ENCODE measurements at regions not wholly inside any gene's neighbourhood (a gene's known extent, or its start where the extent isn't known, plus 50 kb on each side); places are given as distances from the start of the nearest gene placed in this dataset.

DNA sequence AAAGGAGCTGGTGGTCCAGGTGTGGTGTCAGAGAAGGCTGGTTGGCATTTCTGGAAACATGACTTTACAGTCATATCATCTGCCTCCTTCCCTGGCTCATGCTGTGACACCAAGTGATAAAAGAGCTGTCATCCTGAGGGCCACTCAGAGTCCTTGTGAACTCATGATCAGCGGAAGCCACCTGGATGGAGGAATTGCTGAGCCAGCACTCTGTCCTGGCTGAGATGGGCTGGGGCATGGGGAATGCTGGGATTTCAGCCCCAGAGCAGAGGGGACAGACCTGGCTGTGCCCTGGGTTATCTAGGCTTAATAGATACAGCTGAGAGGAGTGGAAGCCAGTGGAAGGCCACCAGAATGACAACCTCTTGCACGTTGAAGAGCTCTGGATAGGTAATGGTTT, 214.3 kb downstream of the DHX35 start:
- no peaks in the 10 kb centered on the region for H3K9me3 ChIP-seq (ENCODE audit: control insufficient read depth in 2 of 3, insufficient read depth in 1 of 3, low read length in 3 of 3)
- no peaks in the 10 kb centered on the region for H3K36me3 ChIP-seq (ENCODE audit: control insufficient read depth in 2 of 3, insufficient read depth in 3 of 3, low read length in 3 of 3)
- H3K27ac ChIP-seq (ENCODE audit: low read depth in 2 of 2, low read length in 2 of 2) = no peak overlapping the region
- no peaks in the 10 kb centered on the region for H3K4me1 ChIP-seq (ENCODE audit: control insufficient read depth in 2 of 3, insufficient read depth in 2 of 3, low read depth in 1 of 3, low read length in 3 of 3)
- H3K9ac ChIP-seq (ENCODE audit: low read length in 3 of 3) = no peak overlapping the region
- intact Hi-C loops (cut with DNase I) = no loop called here
- TF ChIP-seq, protein P1, sequence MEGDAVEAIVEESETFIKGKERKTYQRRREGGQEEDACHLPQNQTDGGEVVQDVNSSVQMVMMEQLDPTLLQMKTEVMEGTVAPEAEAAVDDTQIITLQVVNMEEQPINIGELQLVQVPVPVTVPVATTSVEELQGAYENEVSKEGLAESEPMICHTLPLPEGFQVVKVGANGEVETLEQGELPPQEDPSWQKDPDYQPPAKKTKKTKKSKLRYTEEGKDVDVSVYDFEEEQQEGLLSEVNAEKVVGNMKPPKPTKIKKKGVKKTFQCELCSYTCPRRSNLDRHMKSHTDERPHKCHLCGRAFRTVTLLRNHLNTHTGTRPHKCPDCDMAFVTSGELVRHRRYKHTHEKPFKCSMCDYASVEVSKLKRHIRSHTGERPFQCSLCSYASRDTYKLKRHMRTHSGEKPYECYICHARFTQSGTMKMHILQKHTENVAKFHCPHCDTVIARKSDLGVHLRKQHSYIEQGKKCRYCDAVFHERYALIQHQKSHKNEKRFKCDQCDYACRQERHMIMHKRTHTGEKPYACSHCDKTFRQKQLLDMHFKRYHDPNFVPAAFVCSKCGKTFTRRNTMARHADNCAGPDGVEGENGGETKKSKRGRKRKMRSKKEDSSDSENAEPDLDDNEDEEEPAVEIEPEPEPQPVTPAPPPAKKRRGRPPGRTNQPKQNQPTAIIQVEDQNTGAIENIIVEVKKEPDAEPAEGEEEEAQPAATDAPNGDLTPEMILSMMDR (IDR thresholded peaks at IDR 0.05; ENCODE audit: borderline replicate concordance, extremely low read depth, insufficient read depth) = no peak
- FAIRE-seq (no peak), DNase-seq (no peak)
- H3K4me3 ChIP-seq (ENCODE audit: low read length in 3 of 3) = no peak overlapping the region
- H3K27me3 ChIP-seq (ENCODE audit: control insufficient read depth, insufficient read depth, low read length) = no peaks in the 10 kb centered on the region

DNA sequence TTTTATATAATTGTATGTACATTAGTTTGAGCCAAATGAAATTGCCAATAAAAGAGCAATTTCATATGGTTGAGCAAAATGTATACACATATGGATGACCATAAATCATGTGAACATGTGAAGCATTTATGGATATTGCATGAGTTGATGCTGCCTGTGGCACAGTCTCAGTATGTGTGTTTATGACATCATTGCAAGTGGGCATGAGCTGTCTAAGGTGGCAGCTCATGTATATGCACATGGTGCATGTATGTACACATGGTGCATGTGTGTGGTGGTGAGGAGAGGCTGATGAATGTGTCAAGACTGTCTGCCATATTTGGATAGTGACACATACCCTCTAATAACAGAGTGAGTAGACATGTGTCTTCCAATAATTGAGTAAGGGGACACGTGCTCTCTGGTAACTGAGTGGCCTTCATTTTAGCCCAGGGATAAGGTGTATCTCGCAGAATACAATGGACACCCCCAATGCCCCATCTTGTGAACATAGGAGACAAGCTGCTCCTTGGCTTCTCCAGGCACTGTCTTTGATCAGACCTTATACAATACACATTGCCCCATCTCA, 208.8 kb downstream of the DHX35 start:
- no peak for DNase-seq
- Histone ChIP-seq H3K9me3 (ENCODE audit: control insufficient read depth in 2 of 3, insufficient read depth in 1 of 3, low read length in 3 of 3) (no peaks in the 10 kb centered on the region), H3K27me3 (ENCODE audit: control insufficient read depth, insufficient read depth, low read length) (no peaks in the 10 kb centered on the region), H3K36me3 (ENCODE audit: control insufficient read depth in 2 of 3, insufficient read depth in 3 of 3, low read length in 3 of 3) (no peaks in the 10 kb centered on the region), H3K27ac (ENCODE audit: low read depth in 2 of 2, low read length in 2 of 2) (no peak overlapping the region), H3K4me1 (ENCODE audit: control insufficient read depth in 2 of 3, insufficient read depth in 2 of 3, low read depth in 1 of 3, low read length in 3 of 3) (no peaks in the 10 kb centered on the region), H3K9ac (ENCODE audit: low read length in 3 of 3) (no peak overlapping the region), H3K4me3 (ENCODE audit: low read length in 3 of 3) (no peak overlapping the region)
- no peak for FAIRE-seq
- TF ChIP-seq, protein P1 (IDR thresholded peaks at IDR 0.05; ENCODE audit: borderline replicate concordance, extremely low read depth, insufficient read depth) = no peak
- intact Hi-C loops (cut with DNase I) = no loop called here

GRCh38 chr20:39165099-39165498, 203.0 kb downstream of the DHX35 start:
- DNase-seq (no peak), FAIRE-seq (no peak)
- Histone ChIP-seq H3K27ac (ENCODE audit: low read depth in 2 of 2, low read length in 2 of 2) (no peak overlapping the region), H3K36me3 (ENCODE audit: control insufficient read depth in 2 of 3, insufficient read depth in 3 of 3, low read length in 3 of 3) (no peaks in the 10 kb centered on the region), H3K9me3 (ENCODE audit: control insufficient read depth in 2 of 3, insufficient read depth in 1 of 3, low read length in 3 of 3) (no peaks in the 10 kb centered on the region), H3K9ac (ENCODE audit: low read length in 3 of 3) (no peak overlapping the region), H3K4me1 (ENCODE audit: control insufficient read depth in 2 of 3, insufficient read depth in 2 of 3, low read depth in 1 of 3, low read length in 3 of 3) (no peaks in the 10 kb centered on the region), H3K27me3 (ENCODE audit: control insufficient read depth, insufficient read depth, low read length) (no peaks in the 10 kb centered on the region), H3K4me3 (ENCODE audit: low read length in 3 of 3) (no peak overlapping the region)
- TF ChIP-seq, protein P1 (IDR thresholded peaks at IDR 0.05; ENCODE audit: borderline replicate concordance, extremely low read depth, insufficient read depth) = no peak
- intact Hi-C loops (cut with DNase I) = no loop called here

- DNase-seq (no peak), FAIRE-seq (no peak)
- intact Hi-C loops (cut with DNase I) = no loop called here
- Histone ChIP-seq H3K4me3 (ENCODE audit: low read length in 3 of 3) (no peak overlapping the region), H3K9ac (ENCODE audit: low read length in 3 of 3) (no peak overlapping the region), H3K36me3 (ENCODE audit: control insufficient read depth in 2 of 3, insufficient read depth in 3 of 3, low read length in 3 of 3) (no peaks in the 10 kb centered on the region), H3K9me3 (ENCODE audit: control insufficient read depth in 2 of 3, insufficient read depth in 1 of 3, low read length in 3 of 3) (no peaks in the 10 kb centered on the region), H3K27ac (ENCODE audit: low read depth in 2 of 2, low read length in 2 of 2) (no peak overlapping the region), H3K27me3 (ENCODE audit: control insufficient read depth, insufficient read depth, low read length) (no peaks in the 10 kb centered on the region), H3K4me1 (ENCODE audit: control insufficient read depth in 2 of 3, insufficient read depth in 2 of 3, low read depth in 1 of 3, low read length in 3 of 3) (no peaks in the 10 kb centered on the region)
- TF ChIP-seq, protein P1 (IDR thresholded peaks at IDR 0.05; ENCODE audit: borderline replicate concordance, extremely low read depth, insufficient read depth) = no peak
Measured at GRCh38 chr20:39164642-39165041, 202.5 kb downstream of the DHX35 start.

Data from kidney (tissue), 13 donors.